GM12872 (cell line): ENCODE measurements at regions not wholly inside any gene's neighbourhood (a gene's known extent, or its start where the extent isn't known, plus 50 kb on each side); places are given as distances from the start of the nearest gene placed in this dataset.

Source experiments
- TF ChIP-seq, protein P1 (sequence below): IDR thresholded peaks from 3 replicates; pipeline ENCODE4 v1.5.1; 2011; ENCODE audit warnings: low read depth, mild to moderate bottlenecking, low read length, moderate library complexity; ENCODE audit not compliant: insufficient read depth

DNA sequence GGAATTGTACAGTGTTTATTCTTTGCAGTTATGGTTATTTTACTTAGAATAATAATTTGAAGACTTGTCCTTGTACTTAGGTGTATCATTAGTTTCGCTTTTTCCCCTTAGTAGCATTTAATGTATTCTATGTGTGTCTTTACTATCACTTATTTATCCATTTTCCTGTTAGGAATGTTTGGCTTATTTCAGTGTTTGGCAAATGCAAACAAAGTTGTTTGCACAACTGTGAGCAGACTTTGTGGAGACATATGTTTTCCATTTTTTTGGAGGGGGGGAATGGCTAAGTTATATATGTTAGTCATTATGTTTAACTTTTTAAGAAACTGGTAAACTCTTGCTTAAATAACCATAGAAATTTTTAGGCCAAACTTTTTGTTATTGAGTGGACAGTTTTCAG is 447.7 kb downstream of the SOX11 start:
- TF ChIP-seq, protein P1, sequence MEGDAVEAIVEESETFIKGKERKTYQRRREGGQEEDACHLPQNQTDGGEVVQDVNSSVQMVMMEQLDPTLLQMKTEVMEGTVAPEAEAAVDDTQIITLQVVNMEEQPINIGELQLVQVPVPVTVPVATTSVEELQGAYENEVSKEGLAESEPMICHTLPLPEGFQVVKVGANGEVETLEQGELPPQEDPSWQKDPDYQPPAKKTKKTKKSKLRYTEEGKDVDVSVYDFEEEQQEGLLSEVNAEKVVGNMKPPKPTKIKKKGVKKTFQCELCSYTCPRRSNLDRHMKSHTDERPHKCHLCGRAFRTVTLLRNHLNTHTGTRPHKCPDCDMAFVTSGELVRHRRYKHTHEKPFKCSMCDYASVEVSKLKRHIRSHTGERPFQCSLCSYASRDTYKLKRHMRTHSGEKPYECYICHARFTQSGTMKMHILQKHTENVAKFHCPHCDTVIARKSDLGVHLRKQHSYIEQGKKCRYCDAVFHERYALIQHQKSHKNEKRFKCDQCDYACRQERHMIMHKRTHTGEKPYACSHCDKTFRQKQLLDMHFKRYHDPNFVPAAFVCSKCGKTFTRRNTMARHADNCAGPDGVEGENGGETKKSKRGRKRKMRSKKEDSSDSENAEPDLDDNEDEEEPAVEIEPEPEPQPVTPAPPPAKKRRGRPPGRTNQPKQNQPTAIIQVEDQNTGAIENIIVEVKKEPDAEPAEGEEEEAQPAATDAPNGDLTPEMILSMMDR, result no peak

DNA sequence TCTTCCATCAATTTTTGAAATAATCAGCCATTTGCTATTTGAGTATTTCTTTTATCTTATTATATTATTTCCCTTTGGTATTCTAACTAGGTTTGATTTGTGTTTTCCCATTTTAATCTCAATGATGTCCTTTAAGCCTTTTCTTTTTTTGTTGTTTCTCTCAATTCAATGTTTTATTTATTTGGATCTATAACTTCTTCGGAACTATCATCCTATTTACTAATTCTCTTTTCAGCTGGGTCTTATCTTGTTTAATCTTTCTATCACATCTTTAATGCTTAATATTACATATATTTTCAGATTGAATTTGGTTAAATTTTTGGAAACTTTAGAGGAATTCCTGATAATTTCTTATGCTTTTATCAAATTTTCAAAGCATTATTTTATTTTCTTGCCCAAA is 448.3 kb downstream of the SOX11 start:
- TF ChIP-seq, protein P1, result no peak

DNA sequence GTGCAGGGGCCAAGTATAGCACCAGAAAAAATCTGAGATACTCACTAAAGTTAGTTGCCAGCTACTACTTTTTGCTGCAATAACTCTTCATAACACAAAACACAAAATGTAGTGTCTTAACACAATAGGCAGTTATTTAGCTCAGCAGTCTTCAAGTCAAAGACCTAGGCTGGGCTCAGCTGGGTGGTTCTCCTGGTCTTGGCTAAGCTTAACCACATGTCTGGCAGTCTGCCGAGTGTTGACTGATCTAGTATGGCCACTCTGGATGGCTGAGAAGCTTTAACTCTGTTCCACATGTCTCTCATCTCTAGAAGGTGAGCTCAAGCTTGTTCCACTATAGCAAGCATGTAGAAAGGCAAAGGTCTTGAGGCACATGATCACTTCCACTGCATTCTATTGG is 451.6 kb downstream of the SOX11 start:
- TF ChIP-seq, protein P1, result no peak

DNA sequence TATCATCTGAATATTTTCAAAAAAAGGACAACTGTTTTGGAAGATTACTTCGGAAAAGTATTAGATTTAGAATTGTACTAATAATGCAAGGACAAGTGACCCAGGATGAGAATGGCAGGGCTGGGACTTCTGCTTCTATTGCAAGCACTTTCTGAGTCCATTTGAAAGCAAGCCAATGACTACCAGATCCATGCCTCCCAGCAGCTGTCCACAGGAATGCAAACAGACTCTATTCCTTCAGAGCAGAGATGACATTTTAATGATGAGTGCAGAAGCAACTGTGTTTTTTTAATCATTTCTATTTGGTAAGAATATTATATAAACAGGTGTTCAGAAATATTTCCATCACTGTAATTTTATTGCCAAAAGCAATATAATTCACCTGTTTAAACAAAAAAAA is 456.7 kb downstream of the SOX11 start:
- TF ChIP-seq, protein P1, result no peak

DNA sequence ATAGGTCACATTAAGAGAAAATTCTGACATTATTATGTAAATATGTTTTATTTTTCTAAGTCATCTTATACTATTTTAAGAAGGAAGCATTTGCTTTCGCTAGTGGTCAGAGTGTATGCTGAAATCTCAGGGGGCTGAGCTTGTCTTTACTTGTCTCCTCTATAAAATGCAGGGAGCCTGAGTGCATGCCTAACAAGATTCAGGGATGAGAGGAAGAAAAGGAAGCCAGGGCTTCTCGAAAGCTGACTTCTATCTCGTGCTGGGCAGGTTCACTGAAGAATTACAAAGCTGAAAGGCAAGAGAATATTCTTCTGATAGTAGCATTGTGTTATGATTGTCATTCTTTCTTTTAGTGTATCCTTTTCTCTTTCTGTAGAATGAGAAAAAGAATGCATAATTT is 467.4 kb downstream of the SOX11 start:
- TF ChIP-seq, protein P1, result no peak

DNA sequence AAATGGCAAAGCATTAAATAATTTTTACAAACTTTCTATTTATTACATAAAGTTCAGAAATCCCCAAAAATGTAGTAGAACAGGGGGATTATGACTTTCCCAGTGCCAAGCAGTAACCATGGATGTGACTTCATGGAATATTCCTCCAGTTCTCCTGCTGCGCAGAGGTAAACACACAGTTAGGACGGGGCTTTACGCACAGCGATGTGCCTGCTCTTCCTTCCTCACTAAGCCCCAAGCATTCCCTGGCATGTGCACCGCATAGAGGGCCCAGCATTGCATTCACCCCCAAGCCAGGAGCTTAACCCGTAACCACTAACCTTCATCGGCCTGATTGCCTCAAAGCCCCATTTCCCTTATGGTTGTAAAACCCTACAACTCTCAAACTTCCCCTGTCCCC is 471.7 kb downstream of the SOX11 start:
- TF ChIP-seq, protein P1, result no peak

DNA sequence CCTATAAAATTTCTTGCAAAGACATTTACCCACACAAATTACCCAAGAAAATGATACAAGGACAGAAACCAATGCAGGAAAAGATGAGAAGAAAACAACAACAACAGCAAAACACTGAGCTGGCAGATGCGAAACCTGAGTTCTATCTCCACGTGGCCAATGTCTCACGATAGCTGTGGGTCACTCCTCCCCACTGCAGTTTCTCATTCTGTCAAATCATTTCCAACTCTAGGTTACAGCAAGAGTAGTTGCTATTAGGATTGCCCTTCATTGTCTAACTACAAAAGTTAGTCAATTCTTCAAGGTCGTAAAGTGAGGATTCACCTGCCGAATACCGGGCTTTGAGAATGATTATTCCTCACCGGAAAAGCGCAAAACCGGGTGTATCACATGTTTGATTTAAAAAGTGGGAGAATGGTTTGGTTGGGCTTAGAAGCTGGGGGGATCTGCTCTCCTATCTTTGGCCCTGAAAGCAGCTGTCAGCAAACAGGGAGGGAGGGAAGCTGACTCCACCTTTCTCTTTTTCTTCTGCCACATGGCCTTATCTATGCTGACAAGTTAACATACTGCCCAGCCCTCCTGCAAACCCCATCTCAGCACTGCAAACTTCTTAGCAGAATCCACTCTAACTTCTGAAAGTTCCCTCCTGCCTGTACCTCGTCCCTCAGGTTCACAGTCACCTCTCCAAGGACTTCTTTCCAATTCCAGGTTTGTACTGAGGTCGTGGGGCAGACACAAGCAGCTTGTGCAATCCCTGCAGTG is 473.0 kb downstream of the SOX11 start:
- TF ChIP-seq, protein P1, result no peak
